MM.1S (cell line): ENCODE measurements at regions not wholly inside any gene's neighbourhood (a gene's known extent, or its start where the extent isn't known, plus 50 kb on each side); places are given as distances from the start of the nearest gene placed in this dataset.

Experiments
- CTCF ChIP-seq: fragments of 300-600 bp; sonication (generic); IDR thresholded peaks from 2 replicates; pipeline ENCODE4 v1.5.1; 2016; ENCODE audit warnings: antibody characterized with exemption, low read length, mixed read lengths
- EZH2 ChIP-seq: fragments of 300-600 bp; sonication (generic); optimal IDR thresholded peaks from 2 replicates; pipeline ENCODE3; 2017; ENCODE audit warnings: low read depth, mild to moderate bottlenecking, antibody characterized with exemption, low read length, mixed read lengths
- EZH2phosphoT487 ChIP-seq: fragments of 300-600 bp; sonication (generic); IDR thresholded peaks from 2 replicates; pipeline ENCODE4 v1.6.1; 2018; ENCODE audit warnings: antibody characterized with exemption, low read length

- TF ChIP-seq CTCF (no peak), EZH2 (no peak), EZH2phosphoT487 (no peak)
Measured at GRCh38 chr16:73792199-73793020, 504.2 kb upstream of the PSMD7 start.
